ENCODE measurements at regions not wholly inside any gene's neighbourhood (a gene's known extent, or its start where the extent isn't known, plus 50 kb on each side); places are given as distances from the start of the nearest gene placed in this dataset.

- Histone ChIP-seq H3K79me2 (ENCODE audit: insufficient read depth, low read length) (no peaks in the 10 kb centered on the region), H2AFZ (ENCODE audit: low read length) (no peak overlapping the region), H3K9me2 (ENCODE audit: low read depth, low read length) (no peaks in the 10 kb centered on the region), H3F3A (ENCODE audit: insufficient read depth, low read length) (no peaks in the 10 kb centered on the region), H3K9me3 (ENCODE audit: low read length) (no peaks in the 10 kb centered on the region), H3K27ac (ENCODE audit: low read depth, low read length, poor library complexity, severe bottlenecking) (no peak overlapping the region), H3K36me3 (ENCODE audit: insufficient read depth, low read length) (no peaks in the 10 kb centered on the region), H4K20me1 (ENCODE audit: insufficient read depth, low read length) (no peaks in the 10 kb centered on the region), H3K27me3 (ENCODE audit: insufficient read depth, low read length) (no peaks in the 10 kb centered on the region), H3K9ac (ENCODE audit: low read length) (no peak overlapping the region), H3K4me3 (ENCODE audit: low read depth, low read length, poor library complexity, severe bottlenecking) (no peak overlapping the region), H3K4me2 (ENCODE audit: low read length) (no peak overlapping the region), H3K4me1 (ENCODE audit: insufficient read depth, low read length, severe bottlenecking) (no peaks in the 10 kb centered on the region)
- TF ChIP-seq CTCF (IDR thresholded peaks at IDR 0.05; ENCODE audit: low read length): no peak
- no peak for TF ChIP-seq EZH2 (IDR thresholded peaks at IDR 0.05; ENCODE audit: borderline replicate concordance, low read length)
Observed at GRCh38 chr12:114961491-114961890, 277.5 kb upstream of the TBX3 start.

GRCh38 chr12:114958538-114958937 is 274.6 kb upstream of the TBX3 start:
- TF ChIP-seq EZH2 (IDR thresholded peaks at IDR 0.05; ENCODE audit: borderline replicate concordance, low read length): no peak
- no peak for TF ChIP-seq CTCF (IDR thresholded peaks at IDR 0.05; ENCODE audit: low read length)
- H4K20me1 ChIP-seq (ENCODE audit: insufficient read depth, low read length): no peaks in the 10 kb centered on the region
- no peaks in the 10 kb centered on the region for H3K36me3 ChIP-seq (ENCODE audit: insufficient read depth, low read length)
- H3K9ac ChIP-seq (ENCODE audit: low read length): no peak overlapping the region
- H2AFZ ChIP-seq (ENCODE audit: low read length): no peak overlapping the region
- H3K9me3 ChIP-seq (ENCODE audit: low read length): no peaks in the 10 kb centered on the region
- no peaks in the 10 kb centered on the region for H3K4me1 ChIP-seq (ENCODE audit: insufficient read depth, low read length, severe bottlenecking)
- no peaks in the 10 kb centered on the region for H3K9me2 ChIP-seq (ENCODE audit: low read depth, low read length)
- H3K4me2 ChIP-seq (ENCODE audit: low read length): no peak overlapping the region
- H3K79me2 ChIP-seq (ENCODE audit: insufficient read depth, low read length): no peaks in the 10 kb centered on the region
- H3K27ac ChIP-seq (ENCODE audit: low read depth, low read length, poor library complexity, severe bottlenecking): no peak overlapping the region
- H3K27me3 ChIP-seq (ENCODE audit: insufficient read depth, low read length): no peaks in the 10 kb centered on the region
- H3K4me3 ChIP-seq (ENCODE audit: low read depth, low read length, poor library complexity, severe bottlenecking): no peak overlapping the region
- H3F3A ChIP-seq (ENCODE audit: insufficient read depth, low read length): no peaks in the 10 kb centered on the region

- H3K9me2 ChIP-seq (ENCODE audit: low read depth, low read length): no peaks in the 10 kb centered on the region
- no peak overlapping the region for H3K4me2 ChIP-seq (ENCODE audit: low read length)
- H3K27ac ChIP-seq (ENCODE audit: low read depth, low read length, poor library complexity, severe bottlenecking): no peak overlapping the region
- no peaks in the 10 kb centered on the region for H4K20me1 ChIP-seq (ENCODE audit: insufficient read depth, low read length)
- H3K9me3 ChIP-seq (ENCODE audit: low read length): no peaks in the 10 kb centered on the region
- H3K79me2 ChIP-seq (ENCODE audit: insufficient read depth, low read length): no peaks in the 10 kb centered on the region
- no peaks in the 10 kb centered on the region for H3F3A ChIP-seq (ENCODE audit: insufficient read depth, low read length)
- TF ChIP-seq EZH2 (IDR thresholded peaks at IDR 0.05; ENCODE audit: borderline replicate concordance, low read length) (no peak), CTCF (IDR thresholded peaks at IDR 0.05; ENCODE audit: low read length) (no peak)
- H3K36me3 ChIP-seq (ENCODE audit: insufficient read depth, low read length): no peaks in the 10 kb centered on the region
- H3K27me3 ChIP-seq (ENCODE audit: insufficient read depth, low read length): no peaks in the 10 kb centered on the region
- no peak overlapping the region for H3K9ac ChIP-seq (ENCODE audit: low read length)
- H2AFZ ChIP-seq (ENCODE audit: low read length): no peak overlapping the region
- no peak overlapping the region for H3K4me3 ChIP-seq (ENCODE audit: low read depth, low read length, poor library complexity, severe bottlenecking)
- no peaks in the 10 kb centered on the region for H3K4me1 ChIP-seq (ENCODE audit: insufficient read depth, low read length, severe bottlenecking)
Observed at GRCh38 chr12:114957225-114957624, 273.2 kb upstream of the TBX3 start.

All from OCI-LY1 (cell line).